ENCODE measurements at regions not wholly inside any gene's neighbourhood (a gene's known extent, or its start where the extent isn't known, plus 50 kb on each side); places are given as distances from the start of the nearest gene placed in this dataset.

DNA sequence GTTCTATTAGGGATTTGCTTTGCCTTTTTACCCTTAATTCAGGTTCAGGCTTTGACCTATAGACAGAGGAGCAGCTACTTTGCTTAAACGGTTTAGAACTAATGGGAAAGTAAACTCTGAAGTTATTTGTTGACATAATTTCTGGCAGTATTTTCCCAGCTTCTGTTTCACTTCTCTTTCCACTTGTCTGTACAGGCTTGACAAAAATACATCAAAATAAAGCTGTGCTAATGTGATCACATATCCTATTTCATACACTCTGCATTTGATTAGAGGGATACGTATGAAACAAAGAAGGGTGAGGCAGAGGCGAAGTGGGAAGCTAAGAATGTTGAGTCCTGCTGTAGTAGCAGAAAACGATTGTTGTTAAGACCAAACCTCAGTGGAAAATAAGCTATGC is 389.1 kb upstream of the RARB start:
- no peaks in the 10 kb centered on the region for H3K4me1 ChIP-seq (ENCODE audit: insufficient read depth, low read length)
- H3K4me3 ChIP-seq (ENCODE audit: low read length in 2 of 2) = no peak overlapping the region
- H3K9me3 ChIP-seq (ENCODE audit: control insufficient read depth in 1 of 2, low read length in 2 of 2) = no peaks in the 10 kb centered on the region
- Mint-ChIP-seq H3K4me3 (no peak overlapping the region), H3K4me1 (no peaks in the 10 kb centered on the region), H3K27me3 (no peaks in the 10 kb centered on the region), H3K9me3 (peaks cover 0 to 10% (median 2%) of the 10 kb centered on the region in 8 donors), H3K27ac (no peak overlapping the region), H3K36me3 (no peaks in the 10 kb centered on the region)
- intact Hi-C loops (cut with micrococcal nuclease) = no loop called here
- ChIA-PET POLR2A (ENCODE audit: partially characterized antibody) (no interaction called here), CTCF (ENCODE audit: partially characterized antibody) (no interaction called here)
- no peaks in the 10 kb centered on the region for H3K27me3 ChIP-seq (ENCODE audit: insufficient read depth, low read length)
- no peak for DNase-seq
- H3K27ac ChIP-seq (ENCODE audit: low read depth, low read length) = no peak overlapping the region
- H3K36me3 ChIP-seq (ENCODE audit: insufficient read depth, low read length) = no peaks in the 10 kb centered on the region

GRCh38 chr3:25040748-25041147 is 387.3 kb upstream of the RARB start:
- no peak overlapping the region for H3K4me3 ChIP-seq (ENCODE audit: low read length in 2 of 2)
- no peak overlapping the region for H3K27ac ChIP-seq (ENCODE audit: low read depth, low read length)
- H3K9me3 Mint-ChIP-seq = peaks cover 0 to 10% (median 2%) of the 10 kb centered on the region in 8 donors
- no peak overlapping the region for H3K4me3 Mint-ChIP-seq
- no peaks in the 10 kb centered on the region for H3K27me3 Mint-ChIP-seq
- no peaks in the 10 kb centered on the region for H3K4me1 Mint-ChIP-seq
- H3K36me3 Mint-ChIP-seq = no peaks in the 10 kb centered on the region
- intact Hi-C loops (cut with micrococcal nuclease) = no loop called here
- no peaks in the 10 kb centered on the region for H3K9me3 ChIP-seq (ENCODE audit: control insufficient read depth in 1 of 2, low read length in 2 of 2)
- ChIA-PET POLR2A (ENCODE audit: partially characterized antibody) (no interaction called here), CTCF (ENCODE audit: partially characterized antibody) (no interaction called here)
- no peak for DNase-seq
- no peak overlapping the region for H3K27ac Mint-ChIP-seq
- no peaks in the 10 kb centered on the region for H3K27me3 ChIP-seq (ENCODE audit: insufficient read depth, low read length)
- no peaks in the 10 kb centered on the region for H3K36me3 ChIP-seq (ENCODE audit: insufficient read depth, low read length)
- H3K4me1 ChIP-seq (ENCODE audit: insufficient read depth, low read length) = no peaks in the 10 kb centered on the region

GRCh38 chr3:25041871-25042584 is 386.0 kb upstream of the RARB start:
- CTCF ChIA-PET (ENCODE audit: partially characterized antibody) = no interaction called here
- DNase-seq = no peak
- H3K27ac ChIP-seq (ENCODE audit: low read depth, low read length) = no peak overlapping the region
- no peaks in the 10 kb centered on the region for H3K9me3 ChIP-seq (ENCODE audit: control insufficient read depth in 1 of 2, low read length in 2 of 2)
- Mint-ChIP-seq H3K27me3 (no peaks in the 10 kb centered on the region), H3K4me1 (no peaks in the 10 kb centered on the region), H3K4me3 (no peak overlapping the region), H3K36me3 (no peaks in the 10 kb centered on the region), H3K9me3 (peaks cover 0 to 8% (median 2%) of the 10 kb centered on the region in 8 donors), H3K27ac (no peak overlapping the region)
- H3K36me3 ChIP-seq (ENCODE audit: insufficient read depth, low read length) = no peaks in the 10 kb centered on the region
- POLR2A ChIA-PET (ENCODE audit: partially characterized antibody) = no interaction called here
- no peaks in the 10 kb centered on the region for H3K27me3 ChIP-seq (ENCODE audit: insufficient read depth, low read length)
- H3K4me1 ChIP-seq (ENCODE audit: insufficient read depth, low read length) = no peaks in the 10 kb centered on the region
- intact Hi-C loops (cut with micrococcal nuclease) = no loop called here
- H3K4me3 ChIP-seq (ENCODE audit: low read length in 2 of 2) = no peak overlapping the region

GRCh38 chr3:25043177-25043576 is 384.9 kb upstream of the RARB start:
- peaks cover 0 to 8% (median 2%) of the 10 kb centered on the region in 8 donors for H3K9me3 Mint-ChIP-seq
- ChIA-PET CTCF (ENCODE audit: partially characterized antibody) (no interaction called here), POLR2A (ENCODE audit: partially characterized antibody) (no interaction called here)
- H3K27ac Mint-ChIP-seq = no peak overlapping the region
- DNase-seq = no peak
- no peak overlapping the region for H3K4me3 Mint-ChIP-seq
- H3K4me3 ChIP-seq (ENCODE audit: low read length in 2 of 2) = no peak overlapping the region
- H3K4me1 ChIP-seq (ENCODE audit: insufficient read depth, low read length) = no peaks in the 10 kb centered on the region
- intact Hi-C loops (cut with micrococcal nuclease) = no loop called here
- H3K36me3 ChIP-seq (ENCODE audit: insufficient read depth, low read length) = no peaks in the 10 kb centered on the region
- H3K27me3 ChIP-seq (ENCODE audit: insufficient read depth, low read length) = no peaks in the 10 kb centered on the region
- H3K4me1 Mint-ChIP-seq = no peaks in the 10 kb centered on the region
- no peaks in the 10 kb centered on the region for H3K9me3 ChIP-seq (ENCODE audit: control insufficient read depth in 1 of 2, low read length in 2 of 2)
- no peak overlapping the region for H3K27ac ChIP-seq (ENCODE audit: low read depth, low read length)
- H3K27me3 Mint-ChIP-seq = no peaks in the 10 kb centered on the region
- no peaks in the 10 kb centered on the region for H3K36me3 Mint-ChIP-seq

DNA sequence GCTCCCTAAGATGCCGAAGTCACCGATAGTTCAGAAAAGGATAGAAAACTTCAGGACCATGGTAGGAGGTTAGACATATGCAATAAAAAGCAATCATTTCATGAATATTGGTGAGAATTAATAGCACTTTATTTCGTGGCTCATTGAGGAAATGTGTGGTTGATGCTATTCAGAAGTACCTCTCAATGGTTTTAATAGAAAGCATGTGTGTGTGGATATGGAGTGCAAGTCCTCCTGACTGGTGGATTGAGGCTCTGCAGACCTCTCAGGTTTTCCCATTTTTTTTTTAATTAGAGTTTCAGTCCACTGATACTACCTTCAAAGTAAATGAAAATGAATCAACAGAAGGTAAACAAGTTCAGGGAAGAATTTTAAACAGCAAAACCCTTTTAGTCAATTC is 384.3 kb upstream of the RARB start:
- no peaks in the 10 kb centered on the region for H3K4me1 Mint-ChIP-seq
- Histone ChIP-seq H3K4me1 (ENCODE audit: insufficient read depth, low read length) (no peaks in the 10 kb centered on the region), H3K36me3 (ENCODE audit: insufficient read depth, low read length) (no peaks in the 10 kb centered on the region), H3K9me3 (ENCODE audit: control insufficient read depth in 1 of 2, low read length in 2 of 2) (no peaks in the 10 kb centered on the region), H3K27ac (ENCODE audit: low read depth, low read length) (no peak overlapping the region), H3K27me3 (ENCODE audit: insufficient read depth, low read length) (no peaks in the 10 kb centered on the region), H3K4me3 (ENCODE audit: low read length in 2 of 2) (no peak overlapping the region)
- peaks cover 0 to 10% (median 2%) of the 10 kb centered on the region in 8 donors for H3K9me3 Mint-ChIP-seq
- POLR2A ChIA-PET (ENCODE audit: partially characterized antibody) = no interaction called here
- intact Hi-C loops (cut with micrococcal nuclease) = no loop called here
- no peak for DNase-seq
- H3K27ac Mint-ChIP-seq = no peak overlapping the region
- H3K36me3 Mint-ChIP-seq = no peaks in the 10 kb centered on the region
- CTCF ChIA-PET (ENCODE audit: partially characterized antibody) = no interaction called here
- no peak overlapping the region for H3K4me3 Mint-ChIP-seq
- no peaks in the 10 kb centered on the region for H3K27me3 Mint-ChIP-seq

DNA sequence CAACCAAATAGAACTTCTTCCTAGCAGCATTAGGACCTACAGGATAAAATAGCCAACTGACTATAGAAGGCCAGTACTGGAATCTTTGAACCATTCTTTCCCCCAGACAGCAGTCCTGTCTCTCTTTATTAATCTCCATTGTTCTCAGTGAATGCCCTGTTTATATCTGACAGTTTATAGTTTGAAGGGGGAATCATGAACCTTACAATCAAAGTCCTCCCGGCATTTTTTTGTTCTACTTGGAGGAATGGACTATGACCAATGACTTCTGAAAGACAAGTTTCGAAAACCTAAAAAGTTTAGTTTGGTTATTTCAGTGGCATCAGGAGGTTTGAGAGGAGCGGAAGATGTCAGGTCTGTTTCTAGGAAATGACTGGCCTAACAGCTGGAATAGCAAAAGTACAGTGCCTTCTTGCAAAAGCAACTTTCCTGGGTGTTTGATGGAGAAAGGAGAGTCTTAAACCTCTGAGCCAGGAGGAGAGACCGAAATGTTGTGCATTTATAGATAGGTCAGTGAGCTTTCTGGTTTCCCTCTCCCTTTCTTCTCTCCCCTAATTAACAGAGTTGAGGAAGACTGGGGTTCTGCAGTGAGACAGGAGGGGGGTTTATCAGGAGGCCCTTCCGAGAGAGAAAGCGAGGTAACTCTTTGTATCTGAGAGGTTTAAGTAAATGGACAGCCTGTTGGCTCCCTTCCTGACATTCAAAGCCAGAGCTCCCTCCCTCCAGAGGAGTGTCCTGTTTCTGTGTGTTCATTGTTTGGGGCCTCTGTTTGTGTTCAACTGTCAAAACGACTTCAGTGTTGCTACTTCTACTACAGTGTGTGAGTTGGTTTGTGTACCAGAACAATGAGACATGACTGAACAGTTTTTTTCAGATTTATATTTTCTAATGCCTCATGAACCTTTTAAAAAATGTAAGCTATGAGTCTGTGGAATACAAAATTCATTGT is 383.0 kb upstream of the RARB start:
- Mint-ChIP-seq H3K4me1 (no peaks in the 10 kb centered on the region), H3K9me3 (peaks cover 0 to 8% (median 2%) of the 10 kb centered on the region in 8 donors), H3K27ac (no peak overlapping the region), H3K27me3 (no peaks in the 10 kb centered on the region), H3K4me3 (no peak overlapping the region), H3K36me3 (no peaks in the 10 kb centered on the region)
- DNase-seq = no peak
- no peaks in the 10 kb centered on the region for H3K4me1 ChIP-seq (ENCODE audit: insufficient read depth, low read length)
- H3K4me3 ChIP-seq (ENCODE audit: low read length in 2 of 2) = no peak overlapping the region
- intact Hi-C loops (cut with micrococcal nuclease) = no loop called here
- POLR2A ChIA-PET (ENCODE audit: partially characterized antibody) = no interaction called here
- no peaks in the 10 kb centered on the region for H3K27me3 ChIP-seq (ENCODE audit: insufficient read depth, low read length)
- no peak overlapping the region for H3K27ac ChIP-seq (ENCODE audit: low read depth, low read length)
- H3K36me3 ChIP-seq (ENCODE audit: insufficient read depth, low read length) = no peaks in the 10 kb centered on the region
- H3K9me3 ChIP-seq (ENCODE audit: control insufficient read depth in 1 of 2, low read length in 2 of 2) = no peaks in the 10 kb centered on the region
- CTCF ChIA-PET (ENCODE audit: partially characterized antibody) = no interaction called here

DNA sequence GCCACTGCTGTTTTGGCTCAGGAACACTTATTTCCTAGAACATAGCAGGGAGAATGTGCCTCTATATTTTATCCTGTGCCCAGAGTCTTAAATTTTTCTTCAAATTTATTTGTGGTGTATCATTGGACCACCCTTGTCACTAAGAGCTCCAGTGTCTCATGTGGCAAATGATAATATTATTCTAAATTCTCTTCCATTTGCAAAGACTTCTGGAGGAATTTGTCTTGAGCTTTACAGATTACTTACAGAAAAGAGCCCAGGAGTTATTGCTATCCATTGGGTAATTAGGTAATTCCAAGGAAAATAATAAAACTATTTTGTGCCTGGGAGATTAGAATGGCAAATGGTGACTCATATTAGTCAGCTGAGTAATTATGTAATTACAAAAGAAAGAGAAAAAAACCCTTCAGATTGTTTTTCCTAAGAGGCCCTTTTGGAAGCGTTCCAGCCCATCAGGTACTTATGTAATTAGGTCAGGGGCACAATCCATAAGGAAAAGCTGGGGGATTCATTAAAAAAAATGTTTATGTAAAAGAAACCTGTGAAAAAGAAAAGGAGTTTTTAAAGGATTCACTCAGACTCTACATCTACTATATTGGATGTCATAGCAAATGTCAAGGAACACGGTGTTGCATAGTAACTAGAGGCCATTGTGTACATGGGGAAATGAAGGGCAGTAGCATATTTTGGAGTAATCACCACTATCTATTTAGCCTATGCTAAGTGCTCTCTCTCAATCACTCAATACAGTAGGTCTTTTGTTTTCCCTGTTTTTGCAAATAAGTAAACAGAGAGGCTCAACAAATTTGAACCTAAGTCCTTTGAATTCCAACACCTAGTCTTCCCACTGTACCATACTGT is 380.9 kb upstream of the RARB start:
- peaks cover 0 to 7% (median 3%) of the 10 kb centered on the region in 8 donors for H3K9me3 Mint-ChIP-seq
- no peak for DNase-seq

More for the DNA sequence above, 380.9 kb upstream of the RARB start:
- no peaks in the 10 kb centered on the region for H3K36me3 ChIP-seq (ENCODE audit: insufficient read depth, low read length)
- Mint-ChIP-seq H3K36me3 (no peaks in the 10 kb centered on the region), H3K27me3 (no peaks in the 10 kb centered on the region), H3K4me1 (no peaks in the 10 kb centered on the region), H3K4me3 (no peak overlapping the region), H3K27ac (no peak overlapping the region)
- ChIA-PET POLR2A (ENCODE audit: partially characterized antibody) (no interaction called here), CTCF (ENCODE audit: partially characterized antibody) (no interaction called here)
- H3K4me3 ChIP-seq (ENCODE audit: low read length in 2 of 2) = no peak overlapping the region
- intact Hi-C loops (cut with micrococcal nuclease) = no loop called here
- H3K4me1 ChIP-seq (ENCODE audit: insufficient read depth, low read length) = no peaks in the 10 kb centered on the region
- H3K27ac ChIP-seq (ENCODE audit: low read depth, low read length) = no peak overlapping the region
- H3K27me3 ChIP-seq (ENCODE audit: insufficient read depth, low read length) = no peaks in the 10 kb centered on the region
- H3K9me3 ChIP-seq (ENCODE audit: control insufficient read depth in 1 of 2, low read length in 2 of 2) = no peaks in the 10 kb centered on the region
